HEK293 (cell line): ENCODE measurements at regions not wholly inside any gene's neighbourhood (a gene's known extent, or its start where the extent isn't known, plus 50 kb on each side); places are given as distances from the start of the nearest gene placed in this dataset.

Experiments
- REST ChIP-seq: fragments of 450-650 bp; formaldehyde crosslinking; IDR thresholded peaks from 2 replicates; pipeline ENCODE4 v1.5.1; 2016; ENCODE audit warnings: missing biosample characterization, missing genetic modification characterization
- ZNF600 ChIP-seq: fragments of 450-650 bp; formaldehyde crosslinking; IDR thresholded peaks from 2 replicates; pipeline ENCODE4 v1.5.1; 2016; ENCODE audit warnings: missing biosample characterization, missing genetic modification characterization

GRCh38 chr9:80020530-80020929, 448.8 kb downstream of the TLE4 start:
- TF ChIP-seq ZNF600 (tag by site-specific recombination) (no peak), REST (tag by site-specific recombination) (no peak)
